Esophagus (tissue), 2 donors: ENCODE measurements at regions not wholly inside any gene's neighbourhood (a gene's known extent, or its start where the extent isn't known, plus 50 kb on each side); places are given as distances from the start of the nearest gene placed in this dataset.
"Not testable (repeated sequence)": the region's sequence is repeated elsewhere in the genome, so short reads cannot be mapped to it uniquely, and the experiment has no call there.

ENCODE experiments used
- H3K27ac ChIP-seq, 2 donors: one replicate each; pipeline ENCODE4 v1.5.1; 2013; ENCODE audit warnings: low read depth in 2 of 2, mild to moderate bottlenecking in 2 of 2, inconsistent platforms in 1 of 2, low read length in 1 of 2, moderate library complexity in 1 of 2
- H3K27me3 ChIP-seq, 2 donors: one replicate each; pipeline ENCODE4 v1.6.1; 2013; ENCODE audit warnings: low read length in 2 of 2, control low read depth in 1 of 2, mild to moderate bottlenecking in 1 of 2; ENCODE audit not compliant: insufficient read depth in 2 of 2, control insufficient read depth in 1 of 2
- H3K36me3 ChIP-seq, 2 donors: one replicate each; pipeline ENCODE4 v1.6.1; 2013; ENCODE audit warnings: low read length in 1 of 2; ENCODE audit not compliant: control insufficient read depth in 2 of 2, insufficient read depth in 2 of 2
- H3K4me1 ChIP-seq, 2 donors: one replicate each; pipeline ENCODE4 v1.6.1; 2013; ENCODE audit warnings: low read length in 1 of 2; ENCODE audit not compliant: control insufficient read depth in 2 of 2, insufficient read depth in 2 of 2
- H3K4me3 ChIP-seq, 2 donors: one replicate each; pipeline ENCODE4 v1.5.1; 2013; ENCODE audit warnings: low read length in 2 of 2, mild to moderate bottlenecking in 2 of 2, low read depth in 1 of 2, moderate library complexity in 1 of 2
- H3K9me3 ChIP-seq, 2 donors: one replicate each; pipeline ENCODE4 v1.6.1; 2013; ENCODE audit warnings: mild to moderate bottlenecking in 2 of 2, low read depth in 1 of 2, low read length in 1 of 2, moderate library complexity in 1 of 2; ENCODE audit not compliant: control insufficient read depth in 2 of 2, insufficient read depth in 1 of 2
- WGBS, 2 donors: extraction: QIAGEN DNeasy Blood & Tissue Kit; methylation state at CpG; one replicate each; pipeline ENCODE4 v1.1.7; 2013; 5-methylcytosine and 5-hydroxymethylcytosine counted together
- donor health status: healthy with polysubstance abuse.
- donor health status: Bipolar disorder and iron deficiency.

- Histone ChIP-seq H3K27me3 (no peaks in the 10 kb centered on the region), H3K36me3 (no peaks in the 10 kb centered on the region)
Observed at GRCh38 chr3:139130390-139131140, 85.9 kb upstream of the PRR23C start.

DNA sequence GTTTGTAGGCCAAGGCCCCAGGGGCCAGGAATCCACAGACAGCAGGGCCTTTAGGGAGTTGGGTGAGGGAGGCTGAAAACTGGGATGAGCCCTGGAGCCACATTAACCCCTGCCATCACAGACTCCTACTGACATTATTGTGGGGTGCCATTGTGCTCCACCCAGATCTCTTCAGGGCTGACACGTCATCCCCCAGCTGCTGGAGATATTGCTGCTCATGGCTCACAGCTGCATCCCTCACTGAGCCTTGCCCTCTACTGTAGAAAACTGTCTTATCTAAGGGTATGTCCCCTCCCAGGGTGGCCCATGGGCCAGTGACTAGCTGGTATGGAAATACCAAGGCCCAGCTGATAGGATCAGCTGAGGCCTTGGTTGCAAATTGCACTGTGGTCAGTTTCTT, 87.3 kb upstream of the PRR23C start:
- no peaks in the 10 kb centered on the region for H3K36me3 ChIP-seq
- H3K9me3 ChIP-seq, result no peaks in the 10 kb centered on the region
- no peaks in the 10 kb centered on the region for H3K4me1 ChIP-seq
- H3K4me3 ChIP-seq, result no peak overlapping the region
- no peaks in the 10 kb centered on the region for H3K27me3 ChIP-seq
- WGBS, 2 donors, result 84 to 91% methylated on average over 1 of the region's 1 CpG
- H3K27ac ChIP-seq, result no peak overlapping the region

More at GRCh38 chr3:139130390-139131140, 85.9 kb upstream of the PRR23C start:
- Histone ChIP-seq H3K9me3 (no peaks in the 10 kb centered on the region), H3K4me1 (no peaks in the 10 kb centered on the region), H3K4me3 (no peak overlapping the region), H3K27ac (no peak overlapping the region)
- WGBS, 2 donors, result 73 to 75% methylated on average over 3 of the region's 3 CpGs

DNA sequence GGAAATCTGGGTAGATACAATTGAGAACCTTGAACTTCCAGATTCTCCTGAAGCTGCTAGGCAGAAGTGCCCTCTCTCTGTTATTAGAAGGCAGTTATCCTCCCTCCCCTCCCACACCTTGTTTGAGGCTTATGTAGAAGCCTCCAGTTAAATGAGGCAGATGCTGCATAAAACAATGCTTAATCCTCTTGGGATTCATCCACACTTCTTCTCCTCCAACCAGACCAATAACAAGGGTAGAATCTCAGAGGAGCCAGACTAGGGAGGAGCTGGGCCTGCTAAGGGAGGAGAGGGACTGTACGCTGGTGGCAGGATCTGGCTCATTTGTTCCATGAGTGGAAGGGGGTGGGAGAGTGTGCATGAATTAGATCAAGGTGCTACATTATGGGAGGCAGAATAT, 88.3 kb upstream of the PRR23C start:
- H3K27me3 ChIP-seq, result no peaks in the 10 kb centered on the region
- 81 to 90% methylated on average over 1 of the region's 1 CpG for WGBS, 2 donors
- no peaks in the 10 kb centered on the region for H3K36me3 ChIP-seq
- H3K4me1 ChIP-seq, result no peaks in the 10 kb centered on the region
- H3K9me3 ChIP-seq, result no peaks in the 10 kb centered on the region
- H3K4me3 ChIP-seq, result no peak overlapping the region
- no peak overlapping the region for H3K27ac ChIP-seq

DNA sequence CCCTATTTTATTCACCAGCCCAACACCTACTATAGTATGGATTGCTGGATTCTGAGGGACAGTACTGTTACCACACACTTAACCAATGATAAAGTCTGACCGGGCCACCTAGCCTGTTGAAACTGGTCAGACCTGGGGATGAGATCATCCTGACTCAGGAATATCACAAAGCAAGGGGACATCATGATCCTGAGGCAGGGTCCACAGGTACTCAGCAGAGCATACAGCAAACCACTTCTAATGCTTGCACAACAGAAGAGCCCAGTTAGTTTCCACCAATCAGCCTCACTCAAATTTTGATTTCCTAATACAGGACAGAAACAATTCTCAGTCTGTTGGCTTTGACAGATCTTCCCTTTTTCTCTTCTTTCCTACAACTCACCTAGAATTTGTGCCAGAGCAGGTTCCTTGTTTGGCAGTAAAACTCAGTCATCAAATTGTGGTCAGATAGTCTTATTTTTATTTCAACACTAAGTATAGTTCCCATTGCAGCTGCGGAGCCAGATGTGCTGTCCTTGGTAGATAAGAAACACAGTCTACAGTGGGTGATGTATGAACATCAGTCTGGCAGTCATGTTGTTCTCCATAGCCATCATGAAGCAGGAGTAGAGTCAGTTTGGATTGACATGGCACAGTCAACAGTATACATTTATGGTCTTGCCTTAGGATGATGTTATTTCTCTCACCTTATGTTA, 90.1 kb upstream of the PRR23C start:
- Histone ChIP-seq H3K27me3 (no peaks in the 10 kb centered on the region), H3K9me3 (no peaks in the 10 kb centered on the region), H3K36me3 (no peaks in the 10 kb centered on the region), H3K4me3 (no peak overlapping the region), H3K27ac (no peak overlapping the region), H3K4me1 (no peaks in the 10 kb centered on the region)
- 62 to 81% methylated on average over 2 of the region's 2 CpGs for WGBS, 2 donors

- Histone ChIP-seq H3K9me3 (no peaks in the 10 kb centered on the region), H3K36me3 (no peaks in the 10 kb centered on the region), H3K27me3 (no peaks in the 10 kb centered on the region), H3K27ac (no peak overlapping the region), H3K4me3 (no peak overlapping the region), H3K4me1 (no peaks in the 10 kb centered on the region)
Observed at GRCh38 chr3:139135657-139136056, 91.0 kb upstream of the PRR23C start.

- Histone ChIP-seq H3K4me1 (no peaks in the 10 kb centered on the region), H3K27me3 (no peaks in the 10 kb centered on the region), H3K27ac (no peak overlapping the region), H3K9me3 (no peaks in the 10 kb centered on the region), H3K36me3 (no peaks in the 10 kb centered on the region), H3K4me3 (no peak overlapping the region)
- WGBS, 2 donors, result 75 to 82% methylated on average over 7 of the region's 7 CpGs
Observed at GRCh38 chr3:139136469-139137202, 91.9 kb upstream of the PRR23C start.

DNA sequence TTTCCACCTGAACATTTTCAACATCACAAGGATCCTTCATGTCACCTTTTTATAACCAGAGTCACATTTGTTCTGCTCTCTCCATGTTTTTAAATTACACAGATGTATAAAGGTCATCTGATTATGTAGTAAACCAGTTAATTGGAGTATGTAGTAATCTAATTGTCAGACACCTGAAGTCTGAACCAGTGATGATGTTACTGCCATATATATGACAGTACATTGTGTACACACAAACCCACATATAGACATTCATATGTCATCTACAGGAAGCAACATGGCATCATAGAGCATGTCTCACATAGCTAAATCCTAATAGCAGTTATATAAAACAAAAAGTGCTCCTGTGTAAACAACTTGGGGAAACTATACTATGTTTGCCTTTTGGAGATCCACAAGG, 95.9 kb upstream of the PRR23C start:
- no peaks in the 10 kb centered on the region for H3K9me3 ChIP-seq

DNA sequence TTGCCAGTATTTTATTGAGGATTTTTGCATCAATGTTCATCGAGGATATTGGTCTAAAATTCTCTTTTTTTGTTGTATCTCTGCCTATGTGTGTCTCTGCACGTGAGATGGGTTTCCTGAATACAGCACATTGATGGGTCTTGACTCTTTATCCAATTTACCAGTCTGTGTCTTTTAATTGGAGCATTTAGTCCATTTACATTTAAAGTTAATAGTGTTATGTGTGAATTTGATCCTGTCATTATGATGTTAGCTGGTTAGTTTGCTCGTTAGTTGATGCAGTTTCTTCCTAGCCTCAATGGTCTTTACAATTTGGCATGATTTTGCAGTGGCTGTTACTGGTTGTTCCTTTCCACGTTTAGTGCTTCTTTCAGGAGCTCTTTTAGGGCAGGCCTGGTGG, 101.3 kb upstream of the PRR23C start:
- WGBS, 2 donors, result 61 to 79% methylated on average over 4 of the region's 4 CpGs
- not testable (repeated sequence) for H3K36me3 ChIP-seq, H3K4me3 ChIP-seq, H3K27me3 ChIP-seq, H3K4me1 ChIP-seq, H3K9me3 ChIP-seq, H3K27ac ChIP-seq

More for the DNA sequence above, 95.9 kb upstream of the PRR23C start:
- Histone ChIP-seq H3K4me3 (no peak overlapping the region), H3K27me3 (no peaks in the 10 kb centered on the region), H3K4me1 (no peaks in the 10 kb centered on the region), H3K36me3 (no peaks in the 10 kb centered on the region), H3K27ac (no peak overlapping the region)

DNA sequence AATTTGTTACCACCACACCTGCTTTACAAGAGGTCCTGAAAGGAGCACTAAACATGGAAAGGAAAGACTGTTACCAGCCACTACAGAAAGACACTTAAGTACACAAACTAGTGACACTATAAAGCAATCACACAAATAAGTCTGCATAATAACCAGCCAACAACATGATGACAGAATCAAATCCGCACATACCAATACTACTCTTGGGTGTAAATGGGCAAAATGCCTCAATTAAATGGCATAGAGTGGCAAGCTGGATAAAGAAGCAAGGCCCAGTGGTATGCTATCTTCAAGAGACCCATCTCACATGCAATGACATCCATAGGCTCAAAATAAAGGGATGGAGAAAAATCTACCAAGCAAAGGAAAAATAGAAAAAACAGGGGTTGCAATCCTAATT, 106.8 kb upstream of the PRR23C start:
- Histone ChIP-seq H3K9me3 (no peaks in the 10 kb centered on the region), H3K4me1 (no peaks in the 10 kb centered on the region), H3K27me3 (no peaks in the 10 kb centered on the region), H3K4me3 (no peak overlapping the region), H3K27ac (no peak overlapping the region), H3K36me3 (no peaks in the 10 kb centered on the region)
- WGBS, 2 donors, result 91 to 95% methylated on average over 1 of the region's 1 CpG
